CD14-positive monocyte (primary cell): ENCODE measurements at regions not wholly inside any gene's neighbourhood (a gene's known extent, or its start where the extent isn't known, plus 50 kb on each side); places are given as distances from the start of the nearest gene placed in this dataset.

Source experiments
- DNase-seq, 3 donors: peaks; one replicate each; pipeline ENCODE4 v3.0.0-alpha.2; 2011 to 2022
- H2AFZ ChIP-seq: 2 replicates; pipeline ENCODE4 v1.6.0; 2012; ENCODE audit warnings: mild to moderate bottlenecking, low read depth, low read length, inconsistent platforms; ENCODE audit not compliant: insufficient read depth, poor library complexity, severe bottlenecking
- H3K27ac ChIP-seq, 2 donors: 1 replicate in 1 of 2; 2 replicates in 1 of 2; pipeline ENCODE4 v1.5.1; 2012 to 2013; ENCODE audit warnings: low read length in 2 of 2, control low read depth in 1 of 2, inconsistent platforms in 1 of 2, low read depth in 1 of 2, mild to moderate bottlenecking in 1 of 2
- H3K27me3 ChIP-seq, 2 donors: one replicate each; pipeline versions ENCODE4 v1.6.0 to v1.6.1; 2011 to 2013; ENCODE audit warnings: low read length in 2 of 2; ENCODE audit not compliant: control insufficient read depth in 2 of 2, insufficient read depth in 2 of 2
- H3K36me3 ChIP-seq, 2 donors: replicated peaks in 1 of 2; 1 replicate in 1 of 2; 2 replicates in 1 of 2; pipeline versions ENCODE4 v1.5.1 to v1.6.1; 2012 to 2013; ENCODE audit warnings: low read length in 2 of 2, control low read depth in 1 of 2, inconsistent platforms in 1 of 2, mild to moderate bottlenecking in 1 of 2; ENCODE audit not compliant: insufficient read depth in 2 of 2, control insufficient read depth in 1 of 2
- H3K4me1 ChIP-seq, 2 donors: 1 replicate in 1 of 2; 2 replicates in 1 of 2; pipeline versions ENCODE4 v1.5.1 to v1.6.1; 2012 to 2013; ENCODE audit warnings: low read length in 2 of 2, control low read depth in 1 of 2, inconsistent platforms in 1 of 2, mild to moderate bottlenecking in 1 of 2, moderate library complexity in 1 of 2; ENCODE audit not compliant: insufficient read depth in 2 of 2, control insufficient read depth in 1 of 2
- H3K4me2 ChIP-seq: replicated peaks from 2 replicates; pipeline ENCODE3; 2012; ENCODE audit warnings: low read length, moderate library complexity, mild to moderate bottlenecking; ENCODE audit not compliant: poor library complexity, severe bottlenecking; ENCODE audit errors: extremely low read depth
- H3K4me3 ChIP-seq, 3 experiments: fragments of 200-600 bp in 1 of 3; sonication (generic) in 1 of 3; replicated peaks in 1 of 3; 1 replicate in 2 of 3; 2 replicates in 1 of 3; pipeline ENCODE4 v1.5.1; 2011 to 2013; ENCODE audit warnings: low read length in 3 of 3, mild to moderate bottlenecking in 3 of 3, control low read depth in 2 of 3, low read depth in 2 of 3, inconsistent platforms in 1 of 3, moderate library complexity in 1 of 3
- H3K79me2 ChIP-seq: 2 replicates; pipeline ENCODE4 v1.6.0; 2012; ENCODE audit warnings: mild to moderate bottlenecking, control low read depth, inconsistent platforms, low read length, moderate library complexity; ENCODE audit not compliant: insufficient read depth
- H3K9ac ChIP-seq: 2 replicates; pipeline ENCODE4 v1.6.0; 2017; ENCODE audit warnings: low read length, mild to moderate bottlenecking; ENCODE audit not compliant: insufficient read depth, poor library complexity, severe bottlenecking
- H3K9me3 ChIP-seq, 2 donors: replicated peaks in 1 of 2; 1 replicate in 1 of 2; 2 replicates in 1 of 2; pipeline versions ENCODE4 v1.5.1 to v1.6.1; 2012 to 2013; ENCODE audit warnings: low read length in 2 of 2, control low read depth in 1 of 2; ENCODE audit not compliant: control insufficient read depth in 1 of 2, insufficient read depth in 1 of 2
- H4K20me1 ChIP-seq: 2 replicates; pipeline ENCODE4 v1.6.0; 2012; ENCODE audit warnings: mild to moderate bottlenecking, low read length, control low read depth, moderate library complexity; ENCODE audit not compliant: insufficient read depth
- H3K27ac Mint-ChIP-seq, 7 donors: one replicate each; pipeline ENCODE4 v1.8.0; 2020; ENCODE audit warnings: mild to moderate bottlenecking in 7 of 7, mixed read lengths in 7 of 7, moderate library complexity in 6 of 7, inconsistent platforms in 2 of 7
- H3K27me3 Mint-ChIP-seq, 3 donors: one replicate each; pipeline ENCODE4 v1.8.0; 2021 to 2022; ENCODE audit warnings: low read depth in 3 of 3, mild to moderate bottlenecking in 3 of 3, mixed read lengths in 3 of 3, moderate library complexity in 3 of 3, inconsistent platforms in 1 of 3
- H3K36me3 Mint-ChIP-seq, 2 donors: one replicate each; pipeline ENCODE4 v1.8.0; 2020; ENCODE audit warnings: mixed read lengths in 2 of 2, inconsistent platforms in 1 of 2, mild to moderate bottlenecking in 1 of 2
- H3K4me1 Mint-ChIP-seq: one replicate; pipeline ENCODE4 v1.8.0; 2020; ENCODE audit warnings: mild to moderate bottlenecking, mixed read lengths
- H3K4me3 Mint-ChIP-seq, 2 donors: one replicate each; pipeline ENCODE4 v1.8.0; 2020; ENCODE audit warnings: mild to moderate bottlenecking in 2 of 2, mixed read lengths in 2 of 2, moderate library complexity in 1 of 2
- H3K9me3 Mint-ChIP-seq, 7 donors: one replicate each; pipeline ENCODE4 v1.8.0; 2020 to 2022; ENCODE audit warnings: mixed read lengths in 7 of 7, mild to moderate bottlenecking in 6 of 7, moderate library complexity in 6 of 7, inconsistent platforms in 2 of 7
- WGBS: methylation state at CpG from one replicate; pipeline ENCODE4 v1.1.5; 2013; ENCODE audit warnings: missing lambda C conversion rate; ENCODE audit not compliant: insufficient coverage; 5-methylcytosine and 5-hydroxymethylcytosine counted together
- intact Hi-C, 2 donors: fragments of 100-400 bp; cut with micrococcal nuclease; formaldehyde crosslinking; loops; one replicate each; pipeline versions ENCODE4 v1.15.0 to v1.15.1; 2023
- TF ChIP-seq, protein P1 (sequence below): fragments of 200-600 bp; IDR thresholded peaks from one replicate; pipeline ENCODE4 v1.8.0; 2022; ENCODE audit warnings: antibody characterized with exemption, mild to moderate bottlenecking

DNA sequence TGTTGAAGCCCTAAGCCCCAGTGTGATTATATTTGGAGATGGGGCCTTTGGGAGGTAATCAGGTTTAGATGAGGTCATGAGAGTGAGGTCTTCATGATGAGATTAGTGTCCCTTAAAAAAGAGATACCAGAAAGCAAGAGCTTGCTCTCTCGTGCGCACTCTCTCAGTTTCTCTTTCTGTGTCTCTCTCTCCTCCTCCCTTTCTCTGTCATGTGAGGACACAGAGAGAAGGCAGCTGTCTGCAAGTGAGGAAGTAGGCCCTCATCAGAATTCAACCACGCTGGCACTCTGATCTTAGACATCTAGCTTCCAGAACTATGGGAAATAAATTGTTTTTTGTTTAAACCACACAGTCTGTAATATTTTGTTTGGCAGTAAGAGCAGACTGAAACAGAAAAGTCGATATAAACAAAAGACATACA lies 180.5 kb downstream of the IBTK start:
- Mint-ChIP-seq H3K27me3 (peaks cover 0 to 3% (median 0%) of the 10 kb centered on the region in 3 donors), H3K36me3 (no peaks in the 10 kb centered on the region), H3K4me1 (peaks cover 5% of the 10 kb centered on the region), H3K4me3 (peak overlapping the region in 1 of 2 donors; percentile 13), H3K9me3 (no peaks in the 10 kb centered on the region), H3K27ac (peak overlapping the region in 1 of 7 donors; percentile 67)
- Histone ChIP-seq H3K4me1 (no peaks in the 10 kb centered on the region), H3K4me2 (peak overlapping the region; percentile 16), H3K27me3 (no peaks in the 10 kb centered on the region), H3K79me2 (no peaks in the 10 kb centered on the region), H3K9me3 (no peaks in the 10 kb centered on the region), H3K9ac (no peak overlapping the region), H3K4me3 (no peak overlapping the region), H3K27ac (no peak overlapping the region), H2AFZ (peak overlapping the region; percentile 61), H4K20me1 (no peaks in the 10 kb centered on the region), H3K36me3 (no peaks in the 10 kb centered on the region)
- WGBS = no CpG with 5 or more reads among the region's 4 CpGs
- DNase-seq = peak in 1 of 3 donors; percentile 6
- intact Hi-C loops = no loop called here
- TF ChIP-seq, protein P1, sequence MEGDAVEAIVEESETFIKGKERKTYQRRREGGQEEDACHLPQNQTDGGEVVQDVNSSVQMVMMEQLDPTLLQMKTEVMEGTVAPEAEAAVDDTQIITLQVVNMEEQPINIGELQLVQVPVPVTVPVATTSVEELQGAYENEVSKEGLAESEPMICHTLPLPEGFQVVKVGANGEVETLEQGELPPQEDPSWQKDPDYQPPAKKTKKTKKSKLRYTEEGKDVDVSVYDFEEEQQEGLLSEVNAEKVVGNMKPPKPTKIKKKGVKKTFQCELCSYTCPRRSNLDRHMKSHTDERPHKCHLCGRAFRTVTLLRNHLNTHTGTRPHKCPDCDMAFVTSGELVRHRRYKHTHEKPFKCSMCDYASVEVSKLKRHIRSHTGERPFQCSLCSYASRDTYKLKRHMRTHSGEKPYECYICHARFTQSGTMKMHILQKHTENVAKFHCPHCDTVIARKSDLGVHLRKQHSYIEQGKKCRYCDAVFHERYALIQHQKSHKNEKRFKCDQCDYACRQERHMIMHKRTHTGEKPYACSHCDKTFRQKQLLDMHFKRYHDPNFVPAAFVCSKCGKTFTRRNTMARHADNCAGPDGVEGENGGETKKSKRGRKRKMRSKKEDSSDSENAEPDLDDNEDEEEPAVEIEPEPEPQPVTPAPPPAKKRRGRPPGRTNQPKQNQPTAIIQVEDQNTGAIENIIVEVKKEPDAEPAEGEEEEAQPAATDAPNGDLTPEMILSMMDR = no peak

DNA sequence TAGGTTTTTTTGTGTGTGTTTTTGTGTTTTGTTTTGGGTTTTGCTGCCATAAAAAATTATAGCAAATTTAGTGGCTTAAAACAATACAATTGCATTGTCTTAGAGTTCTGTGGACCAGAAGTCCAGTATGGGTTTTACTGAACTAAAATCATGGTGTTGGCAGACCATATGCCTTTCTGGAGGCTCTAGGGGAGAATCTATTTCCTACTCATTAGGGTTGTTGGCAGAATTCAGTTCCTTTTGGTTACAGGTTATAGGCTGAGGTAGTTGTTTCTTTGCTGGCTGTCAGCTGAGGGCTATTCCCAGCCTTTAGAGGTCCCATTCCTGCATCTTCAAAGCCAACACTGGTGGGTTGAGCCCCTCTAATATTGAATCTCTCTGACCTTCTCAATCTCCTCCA lies 181.3 kb downstream of the IBTK start:
- no peak for DNase-seq
- Mint-ChIP-seq H3K27ac (no peak overlapping the region), H3K9me3 (no peaks in the 10 kb centered on the region), H3K4me1 (peaks cover 5% of the 10 kb centered on the region), H3K36me3 (no peaks in the 10 kb centered on the region), H3K27me3 (peaks cover 0 to 3% (median 0%) of the 10 kb centered on the region in 3 donors), H3K4me3 (no peak overlapping the region)
- Histone ChIP-seq H3K9ac (no peak overlapping the region), H4K20me1 (no peaks in the 10 kb centered on the region), H3K27ac (no peak overlapping the region), H2AFZ (no peak overlapping the region), H3K9me3 (no peaks in the 10 kb centered on the region), H3K36me3 (no peaks in the 10 kb centered on the region), H3K4me1 (no peaks in the 10 kb centered on the region), H3K4me3 (no peak overlapping the region), H3K27me3 (no peaks in the 10 kb centered on the region), H3K4me2 (no peak overlapping the region), H3K79me2 (no peaks in the 10 kb centered on the region)
- intact Hi-C loops = no loop called here
- TF ChIP-seq, protein P1 = no peak
